HG03108 (cell line): ENCODE measurements at regions not wholly inside any gene's neighbourhood (a gene's known extent, or its start where the extent isn't known, plus 50 kb on each side); places are given as distances from the start of the nearest gene placed in this dataset.

Source experiments
- ATAC-seq: cut with Tn5 transposase; IDR thresholded peaks from one replicate; pipeline ENCODE4 v1.9.1; 2021; ENCODE audit warnings: moderate library complexity; ENCODE audit not compliant: unreplicated experiment

DNA sequence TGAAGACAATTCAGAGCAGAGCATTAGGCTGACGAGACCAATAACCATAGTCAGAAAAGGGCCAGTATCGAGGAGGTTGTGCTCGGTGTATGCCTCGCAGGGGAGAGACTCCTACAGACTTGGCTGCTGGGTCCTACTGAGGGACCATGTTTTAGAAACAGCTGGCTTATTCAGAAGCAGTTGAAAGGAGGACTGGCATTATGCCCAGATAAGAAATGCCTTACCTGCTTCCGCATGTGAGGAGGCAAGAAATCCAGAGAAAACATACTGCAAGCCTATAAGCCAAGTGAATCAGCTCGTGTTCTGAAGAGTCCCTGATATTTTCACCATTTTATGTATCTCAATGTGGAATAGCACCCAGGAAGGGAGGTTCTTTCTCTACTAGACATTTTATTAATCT lies 434.7 kb downstream of the GRB14 start:
- no peak for ATAC-seq

GRCh38 chr2:164182116-164182627 lies 439.1 kb downstream of the GRB14 start:
- ATAC-seq = no peak

DNA sequence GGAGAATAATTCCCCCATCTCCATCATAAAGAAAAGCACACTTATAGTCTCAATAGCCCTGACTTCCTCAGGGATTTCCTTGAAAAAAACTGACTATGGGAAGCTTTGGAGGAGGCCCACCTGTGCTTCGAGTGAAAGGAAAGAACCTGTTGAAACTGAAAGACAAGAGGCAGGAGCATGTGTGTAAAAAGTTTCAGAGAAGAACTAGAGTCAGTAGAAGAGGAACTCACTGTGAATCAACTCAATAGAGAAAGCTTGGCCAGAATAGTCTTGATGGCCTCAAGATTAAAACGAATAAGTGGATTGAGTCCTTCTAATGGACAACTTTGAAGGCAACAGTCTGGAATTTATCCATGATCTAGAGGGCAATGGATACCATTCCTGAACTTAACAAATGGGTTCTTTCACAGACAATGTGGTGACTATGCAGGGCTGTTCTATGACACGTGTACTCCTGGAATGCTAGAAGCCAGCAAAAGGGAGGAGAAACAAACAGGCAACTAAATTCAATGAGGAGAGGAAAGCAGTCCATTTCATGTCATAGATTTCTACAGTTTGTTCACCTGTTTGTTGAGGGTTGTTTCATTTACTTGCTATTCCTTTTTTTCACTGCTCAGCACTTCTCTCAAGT lies 442.3 kb downstream of the GRB14 start:
- no peak for ATAC-seq

- ATAC-seq = no peak
Observed at GRCh38 chr2:164164602-164165001, 428.8 kb upstream of the FIGN start.

DNA sequence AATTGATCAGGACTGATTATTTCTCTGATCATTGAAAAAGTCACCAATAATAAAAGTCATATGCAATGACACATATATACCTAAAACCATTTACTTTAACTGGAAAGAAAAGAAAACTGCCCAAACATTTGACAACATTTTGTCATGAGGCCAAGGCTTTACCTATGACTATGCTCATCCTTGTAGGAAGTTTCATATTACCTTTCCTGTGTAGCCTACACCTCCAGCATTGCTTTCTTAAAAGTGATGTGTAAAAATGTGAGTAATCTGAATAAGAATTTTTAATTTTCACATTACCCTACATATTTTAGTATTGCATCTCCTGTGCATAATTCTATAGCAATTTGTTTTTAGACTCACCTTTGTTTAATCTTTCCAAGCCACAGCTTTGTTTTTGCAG lies 419.8 kb upstream of the FIGN start:
- ATAC-seq = no peak

GRCh38 chr2:164151522-164151921 lies 415.7 kb upstream of the FIGN start:
- ATAC-seq = no peak

- no peak for ATAC-seq
Observed at GRCh38 chr2:164150604-164151003, 414.8 kb upstream of the FIGN start.

GRCh38 chr2:164146441-164146840 lies 410.6 kb upstream of the FIGN start:
- no peak for ATAC-seq

DNA sequence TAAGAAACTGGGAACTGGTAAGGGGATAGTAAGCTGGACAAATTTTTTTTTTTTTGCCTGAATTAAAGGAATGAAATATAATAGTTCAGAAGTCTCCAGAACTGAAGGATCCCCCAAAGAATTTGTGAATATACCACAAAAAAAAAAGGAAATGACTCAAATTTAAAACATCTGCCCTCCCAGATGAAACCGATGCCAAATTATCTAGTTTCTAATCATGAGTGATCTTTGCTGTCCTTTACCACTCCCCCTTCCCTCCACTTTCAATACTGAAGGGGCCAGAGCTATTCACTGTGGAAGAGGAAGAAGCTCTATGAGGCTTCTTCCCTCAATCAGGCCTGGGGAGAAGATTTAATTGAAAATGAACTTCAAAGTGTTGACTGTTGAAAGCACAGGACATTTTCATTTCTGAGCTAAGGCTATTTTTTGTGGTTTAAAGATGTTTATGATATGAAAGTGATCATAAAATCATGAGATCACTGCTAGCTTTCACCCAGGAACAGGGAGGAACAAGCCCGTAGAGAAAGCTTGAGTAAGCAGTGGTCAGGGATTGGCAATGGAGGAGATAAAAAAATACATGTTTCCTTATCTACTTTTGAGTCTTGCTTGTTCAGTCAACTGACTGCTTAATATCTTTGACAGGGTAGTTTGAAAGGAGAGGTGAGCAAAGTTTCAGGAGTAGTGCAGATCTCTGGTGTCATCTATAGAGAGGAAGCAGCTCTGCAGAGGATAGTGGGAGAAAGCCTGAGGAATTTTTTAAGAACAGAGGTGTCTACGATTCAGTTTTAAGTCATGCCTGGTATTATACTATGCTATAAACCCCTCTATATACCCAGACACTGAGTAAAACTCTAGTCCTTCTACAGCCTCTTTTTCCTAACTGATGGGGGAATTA lies 409.5 kb upstream of the FIGN start:
- no peak for ATAC-seq

DNA sequence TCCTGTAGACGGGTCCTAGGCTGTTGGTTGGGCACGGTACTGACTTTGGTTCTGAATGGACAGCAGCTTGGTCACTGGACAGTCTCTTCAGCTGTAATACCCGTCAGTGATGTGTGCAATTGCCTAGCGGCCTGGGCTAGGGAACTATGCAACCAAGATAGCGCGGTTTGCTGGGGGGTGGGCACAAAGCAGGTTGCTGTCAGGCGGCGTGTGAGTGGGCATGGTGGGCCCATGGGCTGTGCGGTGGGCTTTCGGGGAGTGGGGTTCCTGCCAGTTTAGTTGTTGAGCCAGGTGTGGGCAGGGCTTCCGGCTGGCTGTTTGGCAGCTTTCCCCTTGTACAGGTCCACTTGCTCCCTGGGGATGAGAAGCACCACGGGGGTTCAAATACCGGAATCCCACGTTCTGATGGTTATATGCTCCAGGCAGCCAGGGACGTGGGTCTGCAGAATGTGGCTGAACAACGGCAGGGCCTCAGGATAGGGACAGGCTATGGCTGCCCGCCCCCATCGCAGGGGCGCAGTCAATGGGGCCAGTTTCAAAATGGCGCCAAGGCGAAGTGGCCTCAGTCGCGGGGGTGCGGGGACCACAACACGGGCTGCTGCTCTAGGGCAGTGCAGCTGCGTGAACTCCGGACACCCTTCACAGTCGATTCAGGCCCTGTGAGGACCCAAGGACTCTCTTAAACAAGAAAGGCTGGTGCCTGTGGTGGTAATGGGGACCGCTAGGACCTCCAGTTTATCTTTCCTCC lies 407.5 kb upstream of the FIGN start:
- no peak for ATAC-seq

DNA sequence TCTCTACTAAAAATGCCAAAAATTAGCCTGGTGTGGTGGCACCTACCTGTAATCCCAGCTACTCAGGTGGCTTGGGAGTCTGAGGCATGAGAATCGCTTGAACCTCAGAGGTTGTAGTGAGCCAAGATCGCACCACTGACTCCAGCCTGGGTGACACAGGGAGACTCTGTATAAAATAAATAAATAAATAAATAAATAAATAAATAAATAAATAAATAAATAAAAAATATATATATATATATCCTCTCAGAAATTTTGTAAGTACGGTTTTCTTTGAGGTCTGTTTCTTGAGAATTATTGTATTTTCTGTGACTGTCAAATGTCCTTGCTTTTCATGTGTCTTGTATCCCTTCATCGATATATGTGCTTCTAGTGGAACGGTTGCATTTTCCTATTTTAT lies 406.9 kb upstream of the FIGN start:
- ATAC-seq = no peak

DNA sequence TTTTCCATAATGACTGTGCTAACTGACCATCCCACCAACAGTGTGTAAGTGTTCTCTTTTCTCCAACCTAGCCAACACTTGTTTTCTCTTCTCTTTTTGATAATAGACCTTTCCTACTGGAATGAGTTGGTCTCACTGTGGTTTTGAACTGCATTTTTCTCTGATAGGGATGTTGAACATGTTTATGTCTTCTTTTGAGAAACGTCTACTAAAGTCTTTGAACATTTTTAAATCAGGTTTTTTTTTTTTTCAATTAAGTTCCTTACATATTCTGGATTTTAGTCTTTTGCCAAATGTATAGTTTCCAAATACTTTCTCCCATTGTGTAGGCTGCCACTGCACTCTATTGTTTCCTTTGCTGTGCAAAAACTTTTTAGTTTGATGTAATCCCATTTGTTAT lies 405.5 kb upstream of the FIGN start:
- ATAC-seq = no peak

- no peak for ATAC-seq
Observed at GRCh38 chr2:164138750-164139149, 402.9 kb upstream of the FIGN start.

DNA sequence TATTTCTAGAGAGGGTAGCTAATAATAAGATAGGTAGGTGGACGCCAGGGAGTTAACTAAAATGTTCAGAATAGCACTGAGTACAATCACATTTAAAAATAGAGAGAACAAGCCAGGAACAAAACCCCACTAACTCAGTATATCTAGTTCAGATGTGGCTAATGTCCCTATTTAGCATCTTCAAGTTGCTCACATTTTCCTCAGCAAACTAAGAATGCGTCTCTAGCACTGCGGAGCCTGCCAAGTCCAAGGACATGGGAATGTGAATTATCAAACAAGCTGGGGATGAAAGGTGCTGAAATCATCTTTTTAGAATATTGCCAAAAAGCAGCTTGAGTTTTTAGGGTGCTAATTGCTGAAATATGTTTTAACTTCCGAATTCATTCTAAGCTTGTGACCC lies 398.5 kb upstream of the FIGN start:
- no peak for ATAC-seq

DNA sequence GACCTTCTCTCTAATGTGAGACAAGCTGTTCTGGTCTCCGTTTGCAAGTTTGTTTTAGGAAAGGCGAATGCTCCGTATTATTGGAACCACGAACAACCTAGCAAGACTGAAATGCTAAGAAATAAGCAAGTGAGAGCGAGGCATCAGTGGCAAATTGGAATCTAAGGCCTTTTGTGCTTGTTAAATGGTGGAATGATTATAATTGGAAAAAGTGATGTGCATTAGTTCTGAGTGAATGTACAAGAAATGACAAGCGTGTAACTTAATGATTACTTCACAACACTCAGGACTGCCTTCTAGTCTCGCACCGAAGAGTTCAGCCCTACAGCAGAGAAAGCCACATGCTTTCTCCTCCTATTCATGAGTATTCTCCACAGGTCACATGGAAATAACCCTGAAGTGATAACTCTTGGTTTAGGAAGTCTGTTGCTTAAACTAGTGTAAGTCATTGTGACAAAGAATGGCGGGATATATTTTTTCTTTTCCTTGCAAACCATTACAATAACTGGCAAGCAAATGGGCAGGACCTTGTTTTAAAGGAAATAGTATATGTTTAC lies 392.2 kb upstream of the FIGN start:
- no peak for ATAC-seq

DNA sequence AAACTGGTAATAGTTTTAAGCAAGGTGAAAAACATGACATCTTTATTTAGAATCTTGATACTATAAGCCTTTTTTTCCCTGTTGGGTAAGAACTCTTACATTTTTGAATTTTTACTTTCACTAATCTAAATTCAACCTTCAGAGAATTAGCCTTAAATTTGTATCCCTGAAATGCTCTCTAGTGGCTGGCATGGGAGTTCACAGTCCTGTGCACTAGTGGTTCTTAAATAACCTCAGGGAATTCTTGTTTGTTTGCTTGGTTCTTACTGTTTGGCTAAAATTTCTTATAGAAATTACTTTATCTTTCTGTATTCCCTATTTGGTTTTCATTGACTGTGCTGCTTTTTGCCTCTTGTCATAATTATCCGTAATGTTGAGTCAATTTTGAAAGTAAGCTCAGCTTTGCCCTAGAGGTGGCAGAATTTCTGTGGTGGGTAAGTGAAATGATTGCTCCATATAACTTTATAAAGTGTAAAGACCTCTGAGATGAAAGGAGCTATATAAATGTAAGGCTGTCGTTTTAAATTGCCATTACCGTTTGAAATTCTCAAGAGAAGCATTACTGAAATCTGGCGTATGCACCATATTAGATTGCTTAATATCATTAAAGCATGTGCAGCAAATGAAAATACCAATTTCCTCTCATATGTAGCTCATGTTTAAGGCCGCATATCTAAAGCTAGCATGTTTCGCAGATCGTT lies 391.3 kb upstream of the FIGN start:
- ATAC-seq = no peak

DNA sequence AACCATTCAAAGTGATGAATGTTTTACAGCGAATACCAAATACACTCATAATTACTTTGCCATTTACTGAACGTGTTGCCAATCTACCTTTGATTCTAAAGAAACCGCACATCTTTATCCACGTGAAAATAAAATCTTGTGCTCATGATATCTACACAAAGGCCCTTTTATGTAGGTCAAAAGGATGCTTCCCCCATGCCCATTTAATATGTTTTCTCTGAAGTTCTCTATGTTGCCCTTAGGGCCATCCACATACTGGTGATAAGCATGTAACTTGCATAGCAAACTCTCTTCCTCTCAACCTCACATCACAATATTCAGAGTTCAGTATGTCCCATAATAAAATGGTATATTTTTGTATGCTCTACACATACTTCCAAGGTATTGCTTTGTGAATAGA lies 380.0 kb upstream of the FIGN start:
- no peak for ATAC-seq

DNA sequence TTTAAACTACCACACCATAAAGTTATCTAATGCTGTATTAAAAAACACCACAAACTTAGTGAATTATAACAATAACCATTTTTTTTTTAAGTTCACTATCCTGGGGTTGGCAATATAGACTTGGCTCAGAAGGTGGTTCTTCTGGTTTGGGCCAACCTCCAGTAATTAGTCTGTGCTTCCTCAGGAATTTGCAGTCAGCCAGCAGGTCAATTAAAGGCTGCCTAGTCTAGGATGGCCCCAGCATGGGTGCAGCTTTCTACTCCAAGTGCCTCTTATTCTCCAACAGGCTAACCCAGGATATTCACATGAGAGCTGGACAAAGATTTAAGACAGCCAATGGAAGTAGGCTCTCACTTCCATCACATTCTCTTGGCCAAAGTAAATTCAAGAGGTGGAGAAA lies 379.1 kb upstream of the FIGN start:
- ATAC-seq = no peak

DNA sequence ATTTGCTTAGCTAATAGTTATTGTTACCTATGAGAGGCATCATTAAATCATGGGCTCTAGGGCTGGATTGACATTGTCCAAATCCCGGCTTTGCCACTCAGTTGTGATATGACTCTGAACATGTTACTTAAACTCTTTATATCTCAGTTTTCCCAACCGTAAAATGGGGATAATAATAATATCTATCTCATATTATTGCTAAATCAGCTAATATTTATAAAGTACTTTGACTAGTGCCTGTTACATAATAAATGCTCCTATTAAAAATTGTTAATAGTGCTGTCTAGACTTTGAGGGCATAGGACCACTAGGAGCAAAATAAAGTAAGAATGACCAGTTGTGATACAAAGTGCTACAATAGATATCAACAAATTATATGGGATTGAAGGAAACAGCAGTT lies 376.3 kb upstream of the FIGN start:
- no peak for ATAC-seq

GRCh38 chr2:164110515-164110914 lies 374.7 kb upstream of the FIGN start:
- no peak for ATAC-seq

- ATAC-seq = no peak
Observed at GRCh38 chr2:164109006-164109405, 373.2 kb upstream of the FIGN start.
